ELR (cell line): ENCODE measurements at regions not wholly inside any gene's neighbourhood (a gene's known extent, or its start where the extent isn't known, plus 50 kb on each side); places are given as distances from the start of the nearest gene placed in this dataset.
A peak's percentile ranks its signal among the peaks of the same experiment; 100 is the strongest.

ENCODE experiments used
- DNase-seq: peaks from one replicate; pipeline ENCODE4 v3.0.0-alpha.2; 2015; ENCODE audit warnings: low read depth

GRCh38 chrX:151476604-151477303 lies 79.7 kb downstream of the VMA21 start:
- DNase-seq = no peak

- DNase-seq = no peak
Measured at GRCh38 chrX:151478058-151478457, 81.1 kb downstream of the VMA21 start.

DNA sequence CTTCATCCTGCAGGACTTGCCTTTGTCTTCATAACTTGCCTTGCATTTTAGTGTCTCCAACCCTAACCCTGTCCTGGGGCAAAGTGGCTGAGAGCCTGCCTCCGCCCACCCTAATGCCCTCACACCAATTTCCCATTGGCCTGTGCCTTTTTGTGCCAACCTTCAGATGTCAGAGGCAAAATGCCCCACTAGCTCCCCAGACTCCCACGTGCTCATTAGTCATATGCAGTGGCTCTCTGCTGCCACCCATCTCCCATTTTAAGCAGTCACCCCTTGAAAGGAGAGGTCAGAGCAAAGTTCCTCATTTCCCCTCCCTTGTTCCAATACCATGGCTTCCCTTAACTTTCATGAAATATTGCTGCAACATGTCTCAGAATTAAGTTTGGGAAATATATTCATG lies 74.8 kb upstream of the PASD1 start:
- DNase-seq = peak; percentile 3

DNA sequence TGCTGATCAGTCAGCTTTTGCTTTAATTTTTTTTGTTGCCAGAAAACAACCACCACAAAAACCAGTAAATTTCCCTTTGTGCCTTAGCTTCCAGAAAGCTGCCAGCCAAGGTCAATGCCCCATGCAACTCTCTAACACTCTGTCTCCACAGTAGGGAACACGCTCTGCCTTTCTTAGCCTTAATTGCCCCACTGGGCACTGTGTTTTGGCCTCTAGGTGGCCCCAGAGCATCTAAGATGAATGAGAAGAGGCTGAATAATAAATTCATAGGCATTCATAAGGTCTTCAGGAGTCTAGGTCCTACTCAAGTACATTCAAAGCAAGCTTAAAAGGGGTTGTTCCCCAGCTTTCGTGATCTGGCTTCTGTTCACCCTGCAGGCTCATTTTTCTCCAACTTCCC lies 57.7 kb upstream of the PASD1 start:
- peak; percentile 16 for DNase-seq

- no peak for DNase-seq
Measured at GRCh38 chrX:151510203-151510602, 53.3 kb upstream of the PASD1 start.

DNA sequence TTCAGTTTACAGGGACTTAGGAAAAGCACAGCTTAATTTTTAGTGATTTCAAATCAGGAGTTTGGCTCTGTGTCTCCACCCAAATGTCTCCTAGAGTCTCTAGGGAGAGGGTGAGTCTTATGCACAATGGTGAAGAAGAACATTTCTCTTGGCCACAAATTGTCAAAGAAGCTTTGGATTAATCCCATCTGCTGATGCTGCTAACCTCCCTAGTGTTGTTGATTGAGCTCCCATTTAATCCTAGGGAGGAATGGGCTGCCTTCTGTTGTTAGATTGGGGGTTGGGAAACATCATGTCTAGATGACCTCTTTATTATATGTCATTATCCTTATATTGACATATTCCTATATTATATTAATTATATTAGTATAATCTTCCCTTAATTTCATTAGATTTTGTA lies 50.0 kb upstream of the PASD1 start:
- no peak for DNase-seq
